SK-N-SH (cell line): ENCODE measurements at regions not wholly inside any gene's neighbourhood (a gene's known extent, or its start where the extent isn't known, plus 50 kb on each side); places are given as distances from the start of the nearest gene placed in this dataset.

Experiments used
- CTCF ChIA-PET: fragments of 300-600, 350-600 bp; formaldehyde crosslinking; extraction: SDS; loops from one replicate; lab custom pipeline; 2021; lab: Yijun Ruan, JAX
- POLR2A ChIA-PET: fragments of 350-600 bp; sonication (Branson Sonifier 250); formaldehyde crosslinking; extraction: SDS; loops from one replicate; lab custom pipeline; 2020; ENCODE audit warnings: antibody characterized with exemption, inconsistent platforms; lab: Yijun Ruan, JAX
- DNase-seq: peaks from one replicate; pipeline ENCODE4 v3.0.0; 2012
- H2AFZ ChIP-seq: fragments of 200-600 bp; sonication (generic); 2 replicates; pipeline ENCODE4 v1.8.1; 2016; ENCODE audit warnings: antibody characterized with exemption, mild to moderate bottlenecking, low read depth
- H3F3A ChIP-seq: fragments of 200-600 bp; sonication (generic); replicated peaks from 2 replicates; pipeline ENCODE3; 2016; ENCODE audit warnings: antibody characterized with exemption, mild to moderate bottlenecking; ENCODE audit not compliant: insufficient read depth
- H3K27ac ChIP-seq, 2 experiments: fragments of 200-500 bp in 1 of 2; fragments of 200-600 bp in 1 of 2; sonication (Bioruptor generic) in 1 of 2; sonication (generic), shearing (Covaris generic) in 1 of 2; 2 replicates each; pipeline versions ENCODE4 v1.5.1 to v1.6.1; 2014 to 2016; ENCODE audit warnings: low read depth in 2 of 2, inconsistent platforms in 1 of 2, low read length in 1 of 2, mild to moderate bottlenecking in 1 of 2, mixed read lengths in 1 of 2
- H3K27me3 ChIP-seq: fragments of 200-600 bp; sonication (generic), shearing (Covaris generic); 2 replicates; pipeline ENCODE4 v1.6.1; 2016; ENCODE audit warnings: mixed run types; ENCODE audit not compliant: insufficient read depth
- H3K36me3 ChIP-seq, 2 experiments: fragments of 200-500 bp in 1 of 2; fragments of 200-600 bp in 1 of 2; sonication (Bioruptor generic) in 1 of 2; sonication (generic) in 1 of 2; replicated peaks in 1 of 2; 2 replicates each; pipeline versions ENCODE3 to v1.5.1; 2014 to 2016; ENCODE audit warnings: low read length in 1 of 2, mild to moderate bottlenecking in 1 of 2; ENCODE audit not compliant: insufficient read depth in 2 of 2, control insufficient read depth in 1 of 2
- H3K4me1 ChIP-seq, 2 experiments: fragments of 200-500 bp in 1 of 2; fragments of 200-600 bp in 1 of 2; sonication (Bioruptor generic) in 1 of 2; sonication (generic), shearing (Covaris generic) in 1 of 2; 2 replicates each; pipeline versions ENCODE4 v1.5.1 to v1.6.1; 2014 to 2016; ENCODE audit warnings: low read depth in 1 of 2, low read length in 1 of 2, mixed run types in 1 of 2; ENCODE audit not compliant: insufficient read depth in 2 of 2, control insufficient read depth in 1 of 2
- H3K4me2 ChIP-seq: fragments of 200-600 bp; sonication (generic), shearing (Covaris generic); 2 replicates; pipeline ENCODE4 v1.6.1; 2017; ENCODE audit warnings: mixed run types
- H3K4me3 ChIP-seq, 2 experiments: fragments of 200-500 bp in 1 of 2; fragments of 200-600 bp in 1 of 2; sonication (Bioruptor generic) in 1 of 2; sonication (generic), shearing (Covaris generic) in 1 of 2; 2 replicates each; pipeline versions ENCODE4 v1.5.1 to v1.8.1; 2014 to 2016; ENCODE audit warnings: low read depth in 2 of 2, inconsistent platforms in 1 of 2, low read length in 1 of 2, mild to moderate bottlenecking in 1 of 2, mixed read lengths in 1 of 2, moderate library complexity in 1 of 2
- H3K79me2 ChIP-seq: fragments of 200-600 bp; sonication (generic); 2 replicates; pipeline ENCODE4 v1.8.1; 2017; ENCODE audit warnings: mild to moderate bottlenecking; ENCODE audit not compliant: insufficient read depth
- H3K9ac ChIP-seq: fragments of 200-600 bp; sonication (generic); 2 replicates; pipeline ENCODE4 v1.6.1; 2017; ENCODE audit warnings: mixed run types
- H3K9me2 ChIP-seq: fragments of 200-600 bp; sonication (generic); 2 replicates; pipeline ENCODE4 v1.6.1; 2017; ENCODE audit warnings: mixed run types
- H3K9me3 ChIP-seq: fragments of 200-600 bp; sonication (generic); 2 replicates; pipeline ENCODE4 v1.6.1; 2017; ENCODE audit warnings: mixed run types, mild to moderate bottlenecking, moderate library complexity
- H4K20me1 ChIP-seq: fragments of 200-600 bp; sonication (generic); 2 replicates; pipeline ENCODE4 v1.6.1; 2017; ENCODE audit warnings: mild to moderate bottlenecking, mixed run types; ENCODE audit not compliant: insufficient read depth
- CHD2 ChIP-seq: fragments of 150-350 bp; IDR thresholded peaks from 2 replicates; pipeline ENCODE4 v1.6.1; 2018; ENCODE audit warnings: low read length; ENCODE audit not compliant: partially characterized antibody
- CTCF ChIP-seq: fragments of 200-600 bp; sonication (generic); IDR thresholded peaks from 2 replicates; pipeline ENCODE4 v1.6.1; 2017; ENCODE audit warnings: antibody characterized with exemption, mild to moderate bottlenecking, moderate library complexity
- ELF1 ChIP-seq: IDR thresholded peaks from 2 replicates; pipeline ENCODE4 v1.4.0; 2012
- FOXM1 ChIP-seq: IDR thresholded peaks from 2 replicates; pipeline ENCODE4 v1.4.0; 2012; ENCODE audit warnings: low read depth, mild to moderate bottlenecking
- MEF2A ChIP-seq: IDR thresholded peaks from 2 replicates; pipeline ENCODE4 v1.4.0; 2012; ENCODE audit warnings: low read depth, borderline replicate concordance
- MXI1 ChIP-seq: IDR thresholded peaks from 2 replicates; pipeline ENCODE4 v1.6.1; 2012; ENCODE audit warnings: mild to moderate bottlenecking, low read depth, low read length, improper control_type of control experiment
- NFIC ChIP-seq: IDR thresholded peaks from 2 replicates; pipeline ENCODE4 v1.4.0; 2012; ENCODE audit warnings: borderline replicate concordance
- NRF1 ChIP-seq: IDR thresholded peaks from 2 replicates; pipeline ENCODE4 v1.6.1; 2012; ENCODE audit warnings: low read depth, mild to moderate bottlenecking, low read length
- PBX3 ChIP-seq: IDR thresholded peaks from 2 replicates; pipeline ENCODE4; 2012
- RAD21 ChIP-seq: IDR thresholded peaks from 2 replicates; pipeline ENCODE4 v1.6.1; 2012; ENCODE audit warnings: mild to moderate bottlenecking, low read length
- RFX5 ChIP-seq: IDR thresholded peaks from 2 replicates; pipeline ENCODE4 v1.6.1; 2012; ENCODE audit warnings: mild to moderate bottlenecking, improper control_type of control experiment, low read length
- RXRA ChIP-seq: IDR thresholded peaks from 2 replicates; pipeline ENCODE4 v1.4.0; 2012; ENCODE audit warnings: low read depth, mild to moderate bottlenecking, borderline replicate concordance
- SMC3 ChIP-seq: IDR thresholded peaks from 2 replicates; pipeline ENCODE4 v1.6.1; 2012; ENCODE audit warnings: low read depth, low read length, improper control_type of control experiment
- TAF1 ChIP-seq: IDR thresholded peaks from 2 replicates; pipeline ENCODE4 v1.6.1; 2012; ENCODE audit warnings: low read depth, mild to moderate bottlenecking, low read length, moderate library complexity, borderline replicate concordance
- TCF12 ChIP-seq: IDR thresholded peaks from 2 replicates; pipeline ENCODE4 v1.4.0; 2012
- TEAD4 ChIP-seq: IDR thresholded peaks from 2 replicates; pipeline ENCODE4 v1.4.0; 2012; ENCODE audit warnings: mild to moderate bottlenecking, borderline replicate concordance; ENCODE audit not compliant: insufficient read depth
- USF1 ChIP-seq: IDR thresholded peaks from 2 replicates; pipeline ENCODE4 v1.4.0; 2012; ENCODE audit warnings: low read depth, borderline replicate concordance
- USF2 ChIP-seq: fragments of 150-350 bp; IDR thresholded peaks from 2 replicates; pipeline ENCODE4 v1.6.1; 2017; ENCODE audit warnings: antibody characterized with exemption, low read length, low read depth, borderline replicate concordance
- YY1 ChIP-seq: IDR thresholded peaks from 2 replicates; pipeline ENCODE4 v1.4.0; 2012; ENCODE audit warnings: low read depth, mild to moderate bottlenecking
- WGBS: methylation state at CpG from one replicate; pipeline ENCODE4 v1.1.6; 2017; ENCODE audit warnings: low lambda C conversion rate; 5-methylcytosine and 5-hydroxymethylcytosine counted together

GRCh38 chr10:105751688-105752087 is 1110.6 kb downstream of the SORCS3 start:
- DNase-seq, result no peak
- no peaks in the 10 kb centered on the region for H3K9me2 ChIP-seq
- no peaks in the 10 kb centered on the region for H3K4me1 ChIP-seq
- no peak overlapping the region for H3K4me2 ChIP-seq
- no peaks in the 10 kb centered on the region for H3K27me3 ChIP-seq
- no peak for TF ChIP-seq YY1
- no peak for TF ChIP-seq TCF12
- TF ChIP-seq NRF1, result no peak
- no peak for TF ChIP-seq RAD21
- no peak for TF ChIP-seq TEAD4
- no peak for TF ChIP-seq RXRA
- no peak for TF ChIP-seq RFX5
- H3F3A ChIP-seq, result no peaks in the 10 kb centered on the region
- H3K9ac ChIP-seq, result no peak overlapping the region
- 0% methylated on average over 1 of the region's 1 CpG for WGBS
- ChIA-PET POLR2A (no interaction called here), CTCF (no interaction called here)
- no peaks in the 10 kb centered on the region for H3K79me2 ChIP-seq
- H3K27ac ChIP-seq, result no peak overlapping the region
- no peaks in the 10 kb centered on the region for H4K20me1 ChIP-seq
- H3K9me3 ChIP-seq, result no peaks in the 10 kb centered on the region
- H3K4me3 ChIP-seq, result no peak overlapping the region
- H2AFZ ChIP-seq, result no peak overlapping the region
- H3K36me3 ChIP-seq, result no peaks in the 10 kb centered on the region

GRCh38 chr10:105745596-105746148 is 1104.6 kb downstream of the SORCS3 start:
- no peaks in the 10 kb centered on the region for H3K9me2 ChIP-seq
- no peaks in the 10 kb centered on the region for H3K79me2 ChIP-seq
- no peaks in the 10 kb centered on the region for H3K4me1 ChIP-seq
- no peak overlapping the region for H2AFZ ChIP-seq
- H4K20me1 ChIP-seq, result no peaks in the 10 kb centered on the region
- no peaks in the 10 kb centered on the region for H3K36me3 ChIP-seq
- H3F3A ChIP-seq, result no peaks in the 10 kb centered on the region
- no peaks in the 10 kb centered on the region for H3K9me3 ChIP-seq
- no peaks in the 10 kb centered on the region for H3K27me3 ChIP-seq
- no peak for TF ChIP-seq PBX3
- H3K27ac ChIP-seq, result no peak overlapping the region
- CTCF ChIA-PET, result interaction anchor here (1.0 kb wide), 1 partner anchor 12 kb away, joined by 3 read pairs; no protein-coding TSS in a partner anchor
- WGBS, result 12% methylated on average over 6 of the region's 6 CpGs
- H3K4me2 ChIP-seq, result no peak overlapping the region
- no peak overlapping the region for H3K9ac ChIP-seq
- H3K4me3 ChIP-seq, result no peak overlapping the region
- POLR2A ChIA-PET, result no interaction called here
- DNase-seq, result no peak

GRCh38 chr10:105743343-105744056 is 1102.4 kb downstream of the SORCS3 start:
- Histone ChIP-seq H3K4me3 (no peak overlapping the region), H3K9me3 (no peaks in the 10 kb centered on the region), H3K79me2 (no peaks in the 10 kb centered on the region), H3K27me3 (no peaks in the 10 kb centered on the region), H3K9me2 (no peaks in the 10 kb centered on the region), H3K9ac (no peak overlapping the region), H3K36me3 (no peaks in the 10 kb centered on the region), H2AFZ (no peak overlapping the region), H3K27ac (no peak overlapping the region), H4K20me1 (no peaks in the 10 kb centered on the region), H3F3A (no peaks in the 10 kb centered on the region), H3K4me1 (no peaks in the 10 kb centered on the region), H3K4me2 (no peak overlapping the region)
- 43% methylated on average over 4 of the region's 4 CpGs for WGBS
- ChIA-PET CTCF (interaction anchor here (0.5 kb wide), 1 partner anchor 16 kb away, joined by 3 read pairs; no protein-coding TSS in a partner anchor), POLR2A (no interaction called here)
- DNase-seq, result no peak
- TF ChIP-seq MEF2A (no peak), NFIC (no peak), MXI1 (no peak), FOXM1 (no peak), USF1 (no peak), CTCF (no peak), SMC3 (no peak), RAD21 (no peak), CHD2 (no peak), ELF1 (no peak), USF2 (no peak), TAF1 (no peak)
